Daoy (cell line): ENCODE measurements at regions not wholly inside any gene's neighbourhood (a gene's known extent, or its start where the extent isn't known, plus 50 kb on each side); places are given as distances from the start of the nearest gene placed in this dataset.
A peak's percentile ranks its signal among the peaks of the same experiment; 100 is the strongest.
"Not testable (repeated sequence)": the region's sequence is repeated elsewhere in the genome, so short reads cannot be mapped to it uniquely, and the experiment has no call there.

Source experiments
- DNase-seq: peaks from one replicate; pipeline ENCODE4 v3.0.0-alpha.2; 2015; ENCODE audit warnings: low read depth

- no peak for DNase-seq
Measured at GRCh38 chr1:29591601-29592260, 355.4 kb downstream of the PTPRU start.

- peak; percentile 95 for DNase-seq
Measured at GRCh38 chr1:29590583-29591565, 354.6 kb downstream of the PTPRU start.

- DNase-seq = not testable (repeated sequence)
Measured at GRCh38 chr1:29589716-29590115, 353.4 kb downstream of the PTPRU start.

- DNase-seq = peak; percentile 63
Measured at GRCh38 chr1:29586991-29587745, 350.8 kb downstream of the PTPRU start.

GRCh38 chr1:29586215-29586614 lies 349.9 kb downstream of the PTPRU start:
- DNase-seq = no peak

- no peak for DNase-seq
Measured at GRCh38 chr1:29585656-29586055, 349.3 kb downstream of the PTPRU start.

GRCh38 chr1:29585201-29585600 lies 348.9 kb downstream of the PTPRU start:
- no peak for DNase-seq

GRCh38 chr1:29584776-29585175 lies 348.5 kb downstream of the PTPRU start:
- DNase-seq = no peak

GRCh38 chr1:29584362-29584761 lies 348.0 kb downstream of the PTPRU start:
- no peak for DNase-seq

GRCh38 chr1:29583727-29584126 lies 347.4 kb downstream of the PTPRU start:
- DNase-seq = no peak

- no peak for DNase-seq
Measured at GRCh38 chr1:29581256-29581655, 344.9 kb downstream of the PTPRU start.

- DNase-seq = peak; percentile 45
Measured at GRCh38 chr1:29579821-29580425, 343.6 kb downstream of the PTPRU start.

- DNase-seq = no peak
Measured at GRCh38 chr1:29577512-29577911, 341.2 kb downstream of the PTPRU start.

GRCh38 chr1:29576510-29576909 lies 340.2 kb downstream of the PTPRU start:
- no peak for DNase-seq

GRCh38 chr1:29575826-29576225 lies 339.5 kb downstream of the PTPRU start:
- DNase-seq = no peak

GRCh38 chr1:29575277-29575676 lies 339.0 kb downstream of the PTPRU start:
- DNase-seq = no peak

GRCh38 chr1:29574871-29575270 lies 338.5 kb downstream of the PTPRU start:
- DNase-seq = no peak

- peak; percentile 98 for DNase-seq
Measured at GRCh38 chr1:29569971-29570634, 333.8 kb downstream of the PTPRU start.

GRCh38 chr1:29567257-29567656 lies 330.9 kb downstream of the PTPRU start:
- DNase-seq = no peak

GRCh38 chr1:29565490-29565889 lies 329.2 kb downstream of the PTPRU start:
- DNase-seq = no peak

GRCh38 chr1:29563571-29563970 lies 327.2 kb downstream of the PTPRU start:
- peak; percentile 43 for DNase-seq
